Sigmoid colon (tissue), 4 donors: ENCODE measurements at regions not wholly inside any gene's neighbourhood (a gene's known extent, or its start where the extent isn't known, plus 50 kb on each side); places are given as distances from the start of the nearest gene placed in this dataset.

Source experiments
- CTCF ChIP-seq, 4 experiments: fragments of 450-650 bp in 3 of 4; fragments of 200-600 bp in 1 of 4; IDR thresholded peaks; one replicate each; pipeline ENCODE4 v1.5.1; 2016 to 2019; ENCODE audit warnings: antibody characterized with exemption in 4 of 4, mild to moderate bottlenecking in 3 of 4, moderate library complexity in 2 of 4
- EP300 ChIP-seq, 4 donors: sonication (generic); formaldehyde crosslinking; IDR thresholded peaks; one replicate each; pipeline ENCODE4 v1.6.1; 2017; ENCODE audit warnings: antibody characterized with exemption in 4 of 4
- POLR2A ChIP-seq, 2 donors: fragments of 450-650 bp; IDR thresholded peaks; one replicate each; pipeline ENCODE4 v1.6.1; 2016; ENCODE audit warnings: antibody characterized with exemption in 2 of 2, mild to moderate bottlenecking in 2 of 2, moderate library complexity in 2 of 2
- POLR2AphosphoS5 ChIP-seq, 4 donors: sonication (generic); formaldehyde crosslinking; IDR thresholded peaks; one replicate each; pipeline ENCODE4 v1.6.1; 2017; ENCODE audit warnings: antibody characterized with exemption in 4 of 4

GRCh38 chr4:74635490-74636123, 158.7 kb downstream of the BTC start:
- TF ChIP-seq EP300 (IDR thresholded peaks at IDR 0.05) (no peak), CTCF (IDR thresholded peaks at IDR 0.05) (no peak), POLR2A (IDR thresholded peaks at IDR 0.05) (no peak), POLR2AphosphoS5 (IDR thresholded peaks at IDR 0.05) (no peak)
